GM18508 (cell line): ENCODE measurements at regions not wholly inside any gene's neighbourhood (a gene's known extent, or its start where the extent isn't known, plus 50 kb on each side); places are given as distances from the start of the nearest gene placed in this dataset.
"Not testable (repeated sequence)": the region's sequence is repeated elsewhere in the genome, so short reads cannot be mapped to it uniquely, and the experiment has no call there.

Source experiments
- ATAC-seq: cut with Tn5 transposase; IDR thresholded peaks from one replicate; pipeline ENCODE4 v1.9.1; 2021; ENCODE audit warnings: moderate number of reproducible peaks; ENCODE audit not compliant: insufficient read depth, unreplicated experiment

- ATAC-seq = no peak
Measured at GRCh38 chr1:190665045-190665444, 187.4 kb upstream of the BRINP3 start.

GRCh38 chr1:190667914-190668313, 190.2 kb upstream of the BRINP3 start:
- no peak for ATAC-seq

DNA sequence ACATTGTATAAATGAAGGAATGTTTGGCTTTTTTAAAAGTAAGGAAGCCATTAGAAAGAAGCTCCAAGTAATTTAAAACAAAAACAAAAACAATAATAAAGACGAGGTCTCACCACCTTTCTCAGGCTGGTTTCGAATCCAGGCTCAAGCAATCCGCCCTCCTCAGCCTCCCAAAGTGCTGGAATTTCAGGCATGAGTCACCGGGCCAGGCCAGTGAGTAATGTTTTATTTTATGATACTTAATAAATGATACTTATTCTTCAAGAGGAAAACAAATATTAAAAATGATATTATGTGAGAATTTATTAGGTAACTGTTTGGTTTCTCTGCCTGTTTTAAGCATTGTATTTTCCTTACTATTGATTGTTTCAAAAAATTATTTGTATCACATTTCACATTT, 201.4 kb upstream of the BRINP3 start:
- ATAC-seq = no peak

DNA sequence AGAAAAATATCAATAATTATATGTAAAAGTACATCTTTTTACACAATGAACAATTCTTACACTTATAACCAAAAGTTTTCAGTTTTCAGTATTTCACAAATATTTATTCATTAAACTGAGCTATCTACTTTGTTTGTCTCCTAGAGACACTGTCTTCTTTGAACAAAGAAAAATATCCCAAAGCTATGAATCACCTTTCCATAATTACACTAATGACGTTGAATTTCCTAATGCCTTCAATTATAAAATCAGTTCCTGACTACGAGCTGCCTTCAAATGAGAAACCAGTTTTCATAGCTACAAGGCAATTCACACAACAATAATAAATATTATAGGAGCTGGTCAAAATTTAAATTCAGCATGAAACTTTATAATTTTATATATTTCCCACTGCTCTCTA, 201.8 kb upstream of the BRINP3 start:
- ATAC-seq = no peak

DNA sequence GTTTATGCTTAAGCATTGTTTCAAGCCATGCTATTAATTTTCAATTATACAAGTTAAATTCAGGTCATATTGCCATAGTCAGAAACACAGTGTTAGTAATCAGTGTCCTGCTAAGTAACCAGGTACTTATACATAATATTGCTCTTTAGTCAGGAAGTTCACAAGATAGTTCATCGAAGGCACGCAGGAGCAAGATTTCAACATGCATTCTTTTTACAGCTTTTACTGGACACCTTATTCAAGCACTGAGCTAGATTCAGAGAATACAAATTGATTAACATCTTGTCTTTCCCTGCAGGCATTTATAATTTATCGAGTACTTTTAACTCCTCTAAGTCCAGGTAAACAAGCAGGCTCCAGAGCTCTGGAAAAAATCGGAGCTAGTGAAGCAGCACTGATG, 202.3 kb upstream of the BRINP3 start:
- no peak for ATAC-seq

GRCh38 chr1:190685676-190686075, 208.0 kb upstream of the BRINP3 start:
- ATAC-seq = no peak

DNA sequence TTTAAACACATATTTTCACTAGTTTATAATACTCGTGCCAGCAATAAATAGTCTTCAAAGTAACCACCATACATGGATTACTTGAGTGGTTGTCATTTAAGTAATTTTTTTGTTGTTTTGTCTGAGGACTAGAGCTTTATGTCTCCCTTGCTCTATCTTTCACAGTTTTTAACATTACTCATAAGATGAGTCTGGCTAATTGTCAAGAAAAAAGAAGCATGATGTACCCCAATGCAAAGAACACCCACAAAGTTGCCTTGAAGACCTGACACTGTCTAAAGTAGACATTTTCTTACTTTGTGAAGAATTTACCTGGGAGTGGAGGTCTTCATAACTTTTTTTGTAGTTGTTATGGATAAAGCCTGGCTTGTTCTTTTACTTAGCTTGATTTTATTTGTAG, 210.4 kb upstream of the BRINP3 start:
- ATAC-seq = no peak

DNA sequence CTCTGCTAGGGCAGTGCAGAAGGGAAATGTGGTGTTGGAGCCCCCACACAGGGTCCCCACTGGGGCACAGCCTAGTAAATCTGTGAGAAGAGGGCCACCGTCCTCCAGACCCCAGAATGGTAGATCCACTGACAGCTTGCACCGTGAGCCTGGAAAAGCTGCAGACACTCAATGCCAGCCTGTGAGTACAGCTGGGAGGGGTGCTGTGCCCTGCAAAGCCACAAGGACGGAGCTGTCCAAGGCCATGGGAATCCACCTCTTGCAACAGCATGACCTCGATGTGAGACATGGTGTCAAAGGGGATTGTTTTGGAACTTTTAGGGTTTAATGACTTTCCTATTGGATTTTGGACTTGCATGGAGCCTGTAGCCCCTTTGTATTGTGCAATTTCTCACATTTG, 220.8 kb upstream of the BRINP3 start:
- not testable (repeated sequence) for ATAC-seq

GRCh38 chr1:190699165-190699564, 221.5 kb upstream of the BRINP3 start:
- no peak for ATAC-seq

DNA sequence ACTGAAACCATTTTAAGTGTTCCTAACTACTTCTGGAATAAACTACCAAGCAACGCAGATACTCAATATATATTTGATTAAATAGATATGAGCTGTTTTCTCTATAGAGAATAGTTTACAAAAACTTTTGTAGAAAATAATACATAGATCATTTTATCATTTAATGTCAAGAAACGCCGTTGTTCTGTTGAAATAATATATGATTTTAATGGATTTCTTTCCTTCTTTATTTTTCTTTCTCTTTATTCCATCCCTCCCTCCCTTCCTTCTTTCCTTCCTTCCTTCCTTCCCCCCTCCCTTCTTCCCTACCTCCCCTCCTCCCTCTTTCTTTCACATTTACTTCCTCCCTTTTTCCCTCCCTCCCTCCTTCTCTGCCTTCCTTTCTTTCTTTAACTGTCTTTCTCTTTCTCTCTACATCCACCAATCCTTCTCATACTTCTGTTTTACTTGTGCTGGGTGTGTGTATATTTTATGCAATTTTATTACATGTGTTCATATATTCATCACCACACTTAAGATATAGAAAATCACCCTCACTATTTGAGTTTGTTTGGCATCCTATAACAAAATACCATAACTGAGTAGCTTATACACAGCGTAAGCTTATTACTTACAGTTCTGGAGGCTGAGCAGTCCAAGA, 230.9 kb upstream of the BRINP3 start:
- no peak for ATAC-seq

GRCh38 chr1:190711069-190711468, 233.4 kb upstream of the BRINP3 start:
- no peak for ATAC-seq

GRCh38 chr1:190717055-190717454, 239.4 kb upstream of the BRINP3 start:
- ATAC-seq = no peak

- no peak for ATAC-seq
Measured at GRCh38 chr1:190736971-190737590, 259.4 kb upstream of the BRINP3 start.

GRCh38 chr1:190738317-190738716, 260.7 kb upstream of the BRINP3 start:
- no peak for ATAC-seq

- no peak for ATAC-seq
Measured at GRCh38 chr1:190739926-190740325, 262.3 kb upstream of the BRINP3 start.

- ATAC-seq = no peak
Measured at GRCh38 chr1:190747704-190748103, 270.0 kb upstream of the BRINP3 start.

- ATAC-seq = no peak
Measured at GRCh38 chr1:190752131-190752530, 274.5 kb upstream of the BRINP3 start.

GRCh38 chr1:190754666-190755065, 277.0 kb upstream of the BRINP3 start:
- no peak for ATAC-seq

DNA sequence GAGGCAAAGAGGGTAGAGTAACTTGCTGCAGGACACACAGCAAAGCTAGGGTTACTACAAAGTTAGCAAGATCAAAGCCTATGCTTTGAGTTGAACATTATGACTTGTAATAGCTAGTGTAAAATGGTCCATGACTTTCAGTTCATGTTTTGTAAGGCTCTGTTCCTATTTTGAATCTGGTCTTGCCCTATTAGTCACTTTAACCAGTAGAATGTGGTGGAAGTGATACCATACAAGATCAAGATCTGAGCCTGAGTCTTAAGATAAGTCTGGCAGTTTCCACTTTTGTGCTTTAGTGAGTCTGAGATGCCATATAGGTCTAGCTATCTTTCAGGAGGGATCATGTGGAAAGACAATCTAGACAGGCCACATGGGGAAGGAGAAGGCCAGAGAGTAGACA, 282.1 kb upstream of the BRINP3 start:
- peak; percentile 91 for ATAC-seq

DNA sequence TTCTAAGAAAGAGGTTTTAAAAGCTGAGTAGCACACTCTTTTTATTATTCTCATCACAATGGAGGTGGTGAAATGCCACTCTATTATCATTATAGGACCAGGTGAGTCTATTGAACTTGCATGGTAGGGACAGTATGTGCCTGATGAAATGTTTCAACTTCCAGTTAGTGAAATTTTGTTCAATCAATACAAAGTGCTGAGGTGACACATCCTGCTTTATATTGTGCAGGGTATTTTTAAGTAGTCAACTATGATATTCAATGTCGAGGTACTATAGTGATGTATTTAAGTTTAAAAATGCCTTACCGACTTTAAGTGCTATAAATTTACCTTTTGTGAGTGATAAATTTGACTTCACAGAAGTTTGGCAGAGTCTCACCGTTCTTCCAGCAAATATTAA, 284.7 kb upstream of the BRINP3 start:
- ATAC-seq = no peak

DNA sequence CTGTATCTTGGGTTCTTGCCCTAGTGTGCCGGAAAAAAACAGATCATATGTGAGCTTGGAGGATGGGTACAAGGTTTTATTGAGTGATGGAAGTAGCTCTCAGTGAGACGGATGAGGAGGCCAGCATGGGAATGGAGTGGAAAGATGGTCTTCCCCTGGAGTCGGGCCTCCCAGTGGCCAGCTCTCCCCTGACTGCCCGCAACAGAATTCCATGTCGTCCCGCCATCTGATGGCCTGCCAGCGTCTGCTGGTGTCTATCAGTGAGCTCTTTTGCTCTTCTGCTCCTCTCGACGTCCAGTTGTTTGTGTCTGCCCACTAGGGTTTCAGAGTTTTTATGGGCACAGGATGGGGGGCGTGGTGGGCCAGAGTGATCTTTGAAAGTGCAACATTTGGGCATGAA, 315.2 kb upstream of the BRINP3 start:
- no peak for ATAC-seq

DNA sequence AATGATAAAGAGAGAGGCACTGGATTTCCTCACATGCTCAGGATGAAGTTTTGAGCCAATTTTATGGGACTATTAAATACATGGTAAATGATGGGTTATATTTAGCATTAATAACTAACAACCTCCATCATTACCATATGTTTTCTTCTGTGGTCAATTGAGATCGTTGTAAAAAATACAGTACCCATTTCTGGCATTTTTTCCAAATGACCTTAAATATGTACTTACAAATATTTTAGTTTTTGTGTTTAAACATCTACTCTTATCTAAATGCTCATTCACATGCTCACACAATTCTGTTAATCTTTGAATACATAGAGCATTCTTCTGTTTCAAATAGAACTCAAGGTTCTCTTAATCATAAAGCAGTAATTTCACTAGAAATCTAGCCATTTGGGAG, 330.0 kb upstream of the BRINP3 start:
- no peak for ATAC-seq
